GM12874 (cell line): ENCODE measurements at regions not wholly inside any gene's neighbourhood (a gene's known extent, or its start where the extent isn't known, plus 50 kb on each side); places are given as distances from the start of the nearest gene placed in this dataset.

Source experiments
- TF ChIP-seq, protein P1 (sequence below): IDR thresholded peaks from 2 replicates; pipeline ENCODE4 v1.5.1; 2011; ENCODE audit warnings: low read depth, mild to moderate bottlenecking, control low read depth, low read length, moderate library complexity; ENCODE audit not compliant: insufficient read depth

GRCh38 chr12:108423486-108423885, 84.4 kb upstream of the CMKLR1 start:
- TF ChIP-seq, protein P1, sequence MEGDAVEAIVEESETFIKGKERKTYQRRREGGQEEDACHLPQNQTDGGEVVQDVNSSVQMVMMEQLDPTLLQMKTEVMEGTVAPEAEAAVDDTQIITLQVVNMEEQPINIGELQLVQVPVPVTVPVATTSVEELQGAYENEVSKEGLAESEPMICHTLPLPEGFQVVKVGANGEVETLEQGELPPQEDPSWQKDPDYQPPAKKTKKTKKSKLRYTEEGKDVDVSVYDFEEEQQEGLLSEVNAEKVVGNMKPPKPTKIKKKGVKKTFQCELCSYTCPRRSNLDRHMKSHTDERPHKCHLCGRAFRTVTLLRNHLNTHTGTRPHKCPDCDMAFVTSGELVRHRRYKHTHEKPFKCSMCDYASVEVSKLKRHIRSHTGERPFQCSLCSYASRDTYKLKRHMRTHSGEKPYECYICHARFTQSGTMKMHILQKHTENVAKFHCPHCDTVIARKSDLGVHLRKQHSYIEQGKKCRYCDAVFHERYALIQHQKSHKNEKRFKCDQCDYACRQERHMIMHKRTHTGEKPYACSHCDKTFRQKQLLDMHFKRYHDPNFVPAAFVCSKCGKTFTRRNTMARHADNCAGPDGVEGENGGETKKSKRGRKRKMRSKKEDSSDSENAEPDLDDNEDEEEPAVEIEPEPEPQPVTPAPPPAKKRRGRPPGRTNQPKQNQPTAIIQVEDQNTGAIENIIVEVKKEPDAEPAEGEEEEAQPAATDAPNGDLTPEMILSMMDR = no peak

- TF ChIP-seq, protein P1 = no peak
These were observed 80.8 kb upstream of the CMKLR1 start for GRCh38 chr12:108419949-108420348.

DNA sequence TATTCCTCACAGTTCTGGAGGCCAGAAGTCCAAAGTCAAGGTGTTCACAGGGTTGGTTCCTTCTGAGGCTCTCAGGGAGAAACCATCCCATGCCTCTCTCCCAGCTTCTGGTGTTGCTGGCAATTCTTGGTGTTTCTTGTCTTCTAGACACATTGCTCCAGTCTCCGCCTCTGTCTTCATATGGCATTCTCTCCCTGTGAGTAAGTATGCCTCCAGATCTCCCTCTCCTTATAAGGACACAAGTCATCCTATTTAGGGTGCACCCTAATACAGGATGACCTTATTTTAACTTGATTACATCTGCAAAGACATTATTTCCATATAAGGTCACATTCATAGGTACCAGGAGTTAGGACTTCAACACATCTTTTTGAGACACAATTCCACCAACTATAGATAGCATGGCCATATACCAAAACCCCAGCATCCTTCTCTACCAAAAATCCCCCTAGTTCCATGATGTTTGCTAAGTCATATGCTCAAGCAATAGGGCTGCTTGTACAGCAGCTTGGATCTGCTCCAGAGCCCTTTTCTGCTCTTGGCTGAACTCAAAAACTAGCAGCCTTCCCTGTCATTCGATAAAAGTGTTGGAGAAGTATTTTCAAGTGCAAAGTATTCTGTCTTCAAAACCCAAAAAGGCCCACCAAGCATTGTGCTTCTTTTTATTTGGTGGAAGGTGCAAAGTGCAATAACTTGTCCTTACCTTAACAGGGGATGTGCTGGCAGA, 79.2 kb upstream of the CMKLR1 start:
- TF ChIP-seq, protein P1 = no peak

DNA sequence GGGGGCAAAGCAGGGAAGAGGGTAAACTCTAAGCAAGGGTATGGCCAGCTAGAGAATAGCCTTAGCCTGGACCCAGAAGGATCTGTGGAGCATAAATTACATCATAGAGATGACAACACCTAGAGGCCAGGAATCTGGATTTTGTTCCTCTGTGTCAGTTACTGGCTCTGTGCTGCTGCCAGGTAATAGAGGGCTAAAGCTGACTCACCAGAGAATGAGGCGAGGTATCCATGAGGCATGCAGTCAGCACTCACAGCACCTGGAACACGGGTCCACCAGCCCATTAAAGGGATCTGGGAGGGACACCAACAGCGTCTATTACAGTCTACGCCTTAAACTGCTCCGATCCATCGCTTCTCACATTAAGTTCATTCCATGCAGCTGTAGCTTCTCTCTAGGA, 74.9 kb upstream of the CMKLR1 start:
- TF ChIP-seq, protein P1 = no peak

- TF ChIP-seq, protein P1 = no peak
These were observed 71.6 kb upstream of the CMKLR1 start for GRCh38 chr12:108410689-108411088.

DNA sequence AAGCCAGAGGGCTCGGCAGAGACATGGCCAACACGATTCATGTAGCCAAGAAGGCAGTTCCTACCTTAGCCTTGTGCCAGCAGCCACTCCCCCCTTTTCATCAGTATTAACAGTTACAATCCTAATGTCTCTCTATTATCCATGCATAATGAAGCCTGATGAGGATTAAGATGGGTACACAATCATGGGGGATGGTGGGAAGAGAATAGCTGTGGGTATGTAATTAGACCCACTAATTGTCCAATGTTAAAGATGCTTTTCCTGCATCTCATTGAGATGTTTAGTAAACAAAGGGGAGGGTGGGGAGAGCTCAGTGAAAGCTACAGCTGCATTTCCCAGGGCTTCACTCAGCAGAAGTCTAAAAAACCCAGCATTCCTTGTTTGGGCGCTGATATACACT, 70.4 kb upstream of the CMKLR1 start:
- TF ChIP-seq, protein P1 = no peak

DNA sequence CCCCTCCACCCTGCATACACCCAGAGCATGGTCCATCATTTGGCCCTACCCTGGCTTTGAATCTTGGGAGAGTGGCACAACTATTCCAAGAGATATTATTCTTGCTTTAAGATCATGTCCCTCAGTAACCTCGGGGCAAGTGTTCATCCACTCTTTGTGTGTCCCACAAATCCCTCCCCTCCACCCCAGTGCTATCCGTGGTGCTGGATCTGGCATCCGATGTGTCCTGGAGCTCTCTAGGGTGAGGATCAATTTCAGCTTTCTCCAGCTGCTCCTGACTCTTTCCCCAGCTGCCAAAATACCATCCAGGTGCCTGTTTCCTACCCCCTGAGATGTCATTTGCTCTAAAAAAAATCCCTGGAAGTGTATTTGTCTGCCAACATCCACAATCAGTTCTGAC, 64.8 kb upstream of the CMKLR1 start:
- TF ChIP-seq, protein P1 = no peak

- TF ChIP-seq, protein P1 = no peak
These were observed 62.9 kb upstream of the CMKLR1 start for GRCh38 chr12:108401964-108402363.
